Panc1 (cell line): ENCODE measurements at regions not wholly inside any gene's neighbourhood (a gene's known extent, or its start where the extent isn't known, plus 50 kb on each side); places are given as distances from the start of the nearest gene placed in this dataset.

Source experiments
- ATAC-seq: fragments of 200-7000 bp; cut with Tn5 transposase; 2 replicates; pipeline ENCODE4 v1.9.1; 2020; ENCODE audit warnings: mild to moderate bottlenecking, moderate library complexity
- BruUV-seq: library from RNA; stranded (reverse); fragments of 400-500 nt; replicated peaks from 2 replicates; lab custom pipeline; 2021; lab: Mats Ljungman, UMichigan
- CTCF ChIA-PET: fragments of 300-600 bp; sonication (Branson Sonifier 250); formaldehyde crosslinking; loops from one replicate; lab custom pipeline; 2022; ENCODE audit warnings: antibody characterized with exemption; lab: Charles Lee
- POLR2A ChIA-PET: fragments of 300-600 bp; sonication (Branson Sonifier 250); formaldehyde crosslinking; loops from one replicate; lab custom pipeline; 2022; ENCODE audit warnings: antibody characterized with exemption; lab: Charles Lee
- DNase-seq: peaks from one replicate; pipeline ENCODE4 v3.0.0-alpha.2; 2010; ENCODE audit warnings: low read depth, low spot score
- H3K27ac ChIP-seq: 2 replicates; pipeline ENCODE4 v1.5.1; 2011; ENCODE audit warnings: mild to moderate bottlenecking, low read length, inconsistent platforms
- H3K27me3 ChIP-seq: fragments of 200-500 bp; sonication (Bioruptor generic); 2 replicates; pipeline ENCODE4 v1.6.0; 2014; ENCODE audit warnings: low read length, inconsistent platforms; ENCODE audit not compliant: control insufficient read depth, insufficient read depth
- H3K36me3 ChIP-seq: fragments of 200-500 bp; sonication (Bioruptor generic); 2 replicates; pipeline ENCODE4 v1.5.1; 2014; ENCODE audit warnings: inconsistent platforms, mild to moderate bottlenecking, low read length, moderate library complexity; ENCODE audit not compliant: control insufficient read depth, insufficient read depth
- H3K4me1 ChIP-seq: 2 replicates; pipeline ENCODE4 v1.5.1; 2011; ENCODE audit warnings: inconsistent platforms, mild to moderate bottlenecking, low read length, moderate library complexity; ENCODE audit not compliant: control insufficient read depth, insufficient read depth
- H3K4me3 ChIP-seq, 2 experiments: 2 replicates each; pipeline ENCODE4 v1.5.1; 2011 to 2012; ENCODE audit warnings: low read depth in 2 of 2, low read length in 2 of 2, mild to moderate bottlenecking in 2 of 2, inconsistent platforms in 1 of 2, moderate library complexity in 1 of 2
- H3K9me3 ChIP-seq: fragments of 200-500 bp; sonication (Bioruptor generic); 2 replicates; pipeline ENCODE4 v1.5.1; 2014; ENCODE audit warnings: low read depth, mild to moderate bottlenecking, inconsistent platforms, low read length, moderate library complexity; ENCODE audit not compliant: control insufficient read depth, insufficient read depth
- POLR2AphosphoS5 ChIP-seq: IDR thresholded peaks from 2 replicates; pipeline ENCODE4 v1.6.1; 2012; ENCODE audit warnings: mild to moderate bottlenecking, low read depth, low read length, moderate library complexity
- SIN3A ChIP-seq: IDR thresholded peaks from 2 replicates; pipeline ENCODE4 v1.6.1; 2012; ENCODE audit warnings: low read depth, mild to moderate bottlenecking, low read length, moderate library complexity, borderline replicate concordance; ENCODE audit not compliant: insufficient read depth
- TCF7L2 ChIP-seq: IDR thresholded peaks from 2 replicates; pipeline ENCODE4 v1.6.1; 2011; ENCODE audit warnings: mild to moderate bottlenecking, low read depth, low read length, inconsistent platforms
- in situ Hi-C: cut with HindIII; loops from 2 replicates; pipeline ENCODE4 v1.10.0; 2016; ENCODE audit warnings: low sequenced_read_pairs, low pct_unique_long_range_greater_than_20kb
- intact Hi-C: fragments of 100-400 bp; cut with micrococcal nuclease; formaldehyde crosslinking; loops from one replicate; pipeline ENCODE4 v1.10.0; 2022; ENCODE audit not compliant: unreplicated experiment
- TF ChIP-seq, protein P1 (sequence below): fragments of 450-650 bp; IDR thresholded peaks from 2 replicates; pipeline ENCODE4 v1.5.1; 2017; ENCODE audit warnings: mild to moderate bottlenecking
- TF ChIP-seq, protein P2 (sequence below), 2 experiments: IDR thresholded peaks; 2 replicates each; pipeline ENCODE4 v1.6.1; 2011 to 2012; ENCODE audit warnings: low read depth in 2 of 2, control low read depth in 1 of 2, low read length in 1 of 2, mild to moderate bottlenecking in 1 of 2, moderate library complexity in 1 of 2; ENCODE audit not compliant: insufficient read depth in 1 of 2

DNA sequence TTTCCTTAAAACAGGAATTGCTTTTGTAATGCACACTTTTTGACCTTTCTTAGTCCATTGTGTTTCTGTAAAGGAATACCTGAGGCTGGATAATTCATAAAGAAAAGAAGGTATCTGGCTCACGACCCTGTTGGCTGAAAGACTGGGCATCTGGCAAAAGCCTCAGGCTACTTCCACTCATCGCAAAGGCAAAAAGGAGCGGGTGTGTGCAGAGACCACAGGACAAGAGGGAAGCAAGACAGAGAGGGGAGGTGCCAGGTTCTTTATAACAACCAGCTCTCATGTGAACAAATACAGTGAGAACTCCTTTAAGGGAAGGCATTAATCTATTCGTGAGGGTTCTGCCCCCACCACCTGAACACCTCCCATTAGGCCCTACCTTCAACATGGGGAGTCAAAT is 182.1 kb downstream of the C12orf50 start:
- ATAC-seq: no peak
- POLR2A ChIA-PET: no interaction called here
- Histone ChIP-seq H3K4me1 (no peaks in the 10 kb centered on the region), H3K27ac (no peak overlapping the region), H3K4me3 (no peak overlapping the region), H3K27me3 (no peaks in the 10 kb centered on the region), H3K9me3 (no peaks in the 10 kb centered on the region), H3K36me3 (no peaks in the 10 kb centered on the region)
- intact Hi-C loops (no loop called here), in situ Hi-C loops (no loop called here)
- CTCF ChIA-PET: no interaction called here
- no TSS peak for BruUV-seq
- no peak for DNase-seq
- TF ChIP-seq POLR2AphosphoS5 (no peak), TCF7L2 (no peak), SIN3A (no peak)
- TF ChIP-seq, protein P1, sequence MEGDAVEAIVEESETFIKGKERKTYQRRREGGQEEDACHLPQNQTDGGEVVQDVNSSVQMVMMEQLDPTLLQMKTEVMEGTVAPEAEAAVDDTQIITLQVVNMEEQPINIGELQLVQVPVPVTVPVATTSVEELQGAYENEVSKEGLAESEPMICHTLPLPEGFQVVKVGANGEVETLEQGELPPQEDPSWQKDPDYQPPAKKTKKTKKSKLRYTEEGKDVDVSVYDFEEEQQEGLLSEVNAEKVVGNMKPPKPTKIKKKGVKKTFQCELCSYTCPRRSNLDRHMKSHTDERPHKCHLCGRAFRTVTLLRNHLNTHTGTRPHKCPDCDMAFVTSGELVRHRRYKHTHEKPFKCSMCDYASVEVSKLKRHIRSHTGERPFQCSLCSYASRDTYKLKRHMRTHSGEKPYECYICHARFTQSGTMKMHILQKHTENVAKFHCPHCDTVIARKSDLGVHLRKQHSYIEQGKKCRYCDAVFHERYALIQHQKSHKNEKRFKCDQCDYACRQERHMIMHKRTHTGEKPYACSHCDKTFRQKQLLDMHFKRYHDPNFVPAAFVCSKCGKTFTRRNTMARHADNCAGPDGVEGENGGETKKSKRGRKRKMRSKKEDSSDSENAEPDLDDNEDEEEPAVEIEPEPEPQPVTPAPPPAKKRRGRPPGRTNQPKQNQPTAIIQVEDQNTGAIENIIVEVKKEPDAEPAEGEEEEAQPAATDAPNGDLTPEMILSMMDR: no peak
- TF ChIP-seq, protein P2, sequence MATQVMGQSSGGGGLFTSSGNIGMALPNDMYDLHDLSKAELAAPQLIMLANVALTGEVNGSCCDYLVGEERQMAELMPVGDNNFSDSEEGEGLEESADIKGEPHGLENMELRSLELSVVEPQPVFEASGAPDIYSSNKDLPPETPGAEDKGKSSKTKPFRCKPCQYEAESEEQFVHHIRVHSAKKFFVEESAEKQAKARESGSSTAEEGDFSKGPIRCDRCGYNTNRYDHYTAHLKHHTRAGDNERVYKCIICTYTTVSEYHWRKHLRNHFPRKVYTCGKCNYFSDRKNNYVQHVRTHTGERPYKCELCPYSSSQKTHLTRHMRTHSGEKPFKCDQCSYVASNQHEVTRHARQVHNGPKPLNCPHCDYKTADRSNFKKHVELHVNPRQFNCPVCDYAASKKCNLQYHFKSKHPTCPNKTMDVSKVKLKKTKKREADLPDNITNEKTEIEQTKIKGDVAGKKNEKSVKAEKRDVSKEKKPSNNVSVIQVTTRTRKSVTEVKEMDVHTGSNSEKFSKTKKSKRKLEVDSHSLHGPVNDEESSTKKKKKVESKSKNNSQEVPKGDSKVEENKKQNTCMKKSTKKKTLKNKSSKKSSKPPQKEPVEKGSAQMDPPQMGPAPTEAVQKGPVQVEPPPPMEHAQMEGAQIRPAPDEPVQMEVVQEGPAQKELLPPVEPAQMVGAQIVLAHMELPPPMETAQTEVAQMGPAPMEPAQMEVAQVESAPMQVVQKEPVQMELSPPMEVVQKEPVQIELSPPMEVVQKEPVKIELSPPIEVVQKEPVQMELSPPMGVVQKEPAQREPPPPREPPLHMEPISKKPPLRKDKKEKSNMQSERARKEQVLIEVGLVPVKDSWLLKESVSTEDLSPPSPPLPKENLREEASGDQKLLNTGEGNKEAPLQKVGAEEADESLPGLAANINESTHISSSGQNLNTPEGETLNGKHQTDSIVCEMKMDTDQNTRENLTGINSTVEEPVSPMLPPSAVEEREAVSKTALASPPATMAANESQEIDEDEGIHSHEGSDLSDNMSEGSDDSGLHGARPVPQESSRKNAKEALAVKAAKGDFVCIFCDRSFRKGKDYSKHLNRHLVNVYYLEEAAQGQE (IDR thresholded peaks at IDR 0.05; ENCODE audit: insufficient read depth in 1 of 2, low read depth in 2 of 2, low read length in 1 of 2): no peak

DNA sequence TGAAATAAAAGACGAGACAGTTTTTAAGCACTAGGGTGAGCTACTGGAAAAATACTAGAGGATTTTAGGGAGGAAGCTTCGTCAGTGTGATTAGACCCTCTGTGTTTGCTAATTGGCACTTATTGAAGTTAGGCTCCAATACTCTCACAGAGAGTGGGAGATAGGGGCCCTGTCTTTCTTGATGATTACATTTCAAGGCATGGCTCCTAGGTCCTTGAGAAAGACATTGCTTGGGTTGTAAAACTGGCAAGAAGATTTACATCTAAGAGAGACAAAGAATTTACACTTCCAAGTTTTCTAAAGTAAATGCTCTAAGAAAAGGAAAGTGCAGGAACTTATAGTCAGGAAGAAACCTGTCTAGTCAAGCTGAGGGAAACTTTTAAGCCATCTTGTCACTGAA is 183.2 kb downstream of the C12orf50 start:
- BruUV-seq: no TSS peak
- no peaks in the 10 kb centered on the region for H3K27me3 ChIP-seq
- ATAC-seq: no peak
- no peaks in the 10 kb centered on the region for H3K4me1 ChIP-seq
- ChIA-PET CTCF (interaction anchor here (0.7 kb wide), 1 partner anchor 1100 kb away, joined by 10 read pairs; no protein-coding TSS in a partner anchor), POLR2A (no interaction called here)
- TF ChIP-seq POLR2AphosphoS5: no peak
- H3K4me3 ChIP-seq: no peak overlapping the region
- in situ Hi-C loops: no loop called here
- no peaks in the 10 kb centered on the region for H3K9me3 ChIP-seq
- intact Hi-C loops: no loop called here
- no peaks in the 10 kb centered on the region for H3K36me3 ChIP-seq
- H3K27ac ChIP-seq: no peak overlapping the region
- DNase-seq: no peak

GRCh38 chr12:87841935-87842334 is 187.3 kb downstream of the C12orf50 start:
- Histone ChIP-seq H3K36me3 (no peaks in the 10 kb centered on the region), H3K27ac (no peak overlapping the region), H3K27me3 (no peaks in the 10 kb centered on the region), H3K9me3 (no peaks in the 10 kb centered on the region), H3K4me1 (no peaks in the 10 kb centered on the region), H3K4me3 (no peak overlapping the region)
- TF ChIP-seq POLR2AphosphoS5 (no peak), TCF7L2 (no peak), SIN3A (no peak)
- TF ChIP-seq, protein P1: no peak
- TF ChIP-seq, protein P2 (IDR thresholded peaks at IDR 0.05; ENCODE audit: insufficient read depth in 1 of 2, low read depth in 2 of 2, low read length in 1 of 2): no peak
- DNase-seq: no peak
- ChIA-PET POLR2A (no interaction called here), CTCF (no interaction called here)
- no TSS peak for BruUV-seq
- in situ Hi-C loops (no loop called here), intact Hi-C loops (no loop called here)
- ATAC-seq: no peak
